C4-2B (cell line): ENCODE measurements at regions not wholly inside any gene's neighbourhood (a gene's known extent, or its start where the extent isn't known, plus 50 kb on each side); places are given as distances from the start of the nearest gene placed in this dataset.

ENCODE experiments used
- H3K27ac ChIP-seq: fragments of 450-650 bp; 2 replicates; pipeline ENCODE4 v1.5.1; 2017
- ZFX ChIP-seq: fragments of 450-650 bp; IDR thresholded peaks from 2 replicates; pipeline ENCODE4 v1.6.1; 2017
- TF ChIP-seq, protein P1 (sequence below): fragments of 450-650 bp; conservative IDR thresholded peaks from 2 replicates; pipeline ENCODE4 v1.5.1; 2017; ENCODE audit warnings: mild to moderate bottlenecking

DNA sequence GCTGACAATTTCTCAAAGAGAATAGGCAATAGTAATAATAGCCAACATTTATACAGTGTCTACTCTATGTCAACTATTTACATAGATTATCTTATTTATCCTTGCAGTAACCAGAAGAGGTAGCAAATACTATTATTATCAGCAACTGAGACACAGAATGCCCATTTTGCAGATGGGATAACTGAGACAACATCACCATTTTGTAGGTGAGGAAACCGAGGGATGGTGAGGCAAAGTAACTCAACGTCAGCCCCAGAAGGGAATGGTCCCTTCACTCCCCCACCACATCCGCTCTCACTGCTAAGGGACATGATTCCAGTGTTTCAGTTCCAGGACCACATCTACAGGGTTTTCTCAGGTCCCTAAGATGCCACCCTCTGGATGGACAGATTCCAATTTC lies 261.2 kb upstream of the NEBL start:
- H3K27ac ChIP-seq = no peak overlapping the region
- TF ChIP-seq, protein P1, sequence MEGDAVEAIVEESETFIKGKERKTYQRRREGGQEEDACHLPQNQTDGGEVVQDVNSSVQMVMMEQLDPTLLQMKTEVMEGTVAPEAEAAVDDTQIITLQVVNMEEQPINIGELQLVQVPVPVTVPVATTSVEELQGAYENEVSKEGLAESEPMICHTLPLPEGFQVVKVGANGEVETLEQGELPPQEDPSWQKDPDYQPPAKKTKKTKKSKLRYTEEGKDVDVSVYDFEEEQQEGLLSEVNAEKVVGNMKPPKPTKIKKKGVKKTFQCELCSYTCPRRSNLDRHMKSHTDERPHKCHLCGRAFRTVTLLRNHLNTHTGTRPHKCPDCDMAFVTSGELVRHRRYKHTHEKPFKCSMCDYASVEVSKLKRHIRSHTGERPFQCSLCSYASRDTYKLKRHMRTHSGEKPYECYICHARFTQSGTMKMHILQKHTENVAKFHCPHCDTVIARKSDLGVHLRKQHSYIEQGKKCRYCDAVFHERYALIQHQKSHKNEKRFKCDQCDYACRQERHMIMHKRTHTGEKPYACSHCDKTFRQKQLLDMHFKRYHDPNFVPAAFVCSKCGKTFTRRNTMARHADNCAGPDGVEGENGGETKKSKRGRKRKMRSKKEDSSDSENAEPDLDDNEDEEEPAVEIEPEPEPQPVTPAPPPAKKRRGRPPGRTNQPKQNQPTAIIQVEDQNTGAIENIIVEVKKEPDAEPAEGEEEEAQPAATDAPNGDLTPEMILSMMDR = no peak
- TF ChIP-seq ZFX = no peak

DNA sequence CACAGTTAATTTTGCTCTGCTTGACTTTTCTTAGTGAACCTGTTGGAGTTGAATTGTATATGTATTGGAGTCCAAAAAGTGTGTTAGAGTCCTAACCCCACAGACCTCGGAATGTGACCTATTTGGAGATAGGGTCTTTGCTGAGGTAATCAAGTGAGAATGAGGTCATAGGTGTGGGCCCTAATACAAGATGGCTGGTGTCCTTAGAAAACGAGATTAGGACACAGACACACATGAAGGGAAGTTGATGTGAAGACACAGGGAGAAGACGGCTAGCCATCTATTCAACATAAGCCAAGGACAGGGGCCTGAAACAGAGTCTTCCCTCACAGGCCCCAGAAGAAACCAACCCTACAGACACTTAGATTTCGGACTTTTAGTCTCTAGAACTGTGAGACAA lies 260.6 kb upstream of the NEBL start:
- TF ChIP-seq ZFX = no peak
- TF ChIP-seq, protein P1 = no peak
- H3K27ac ChIP-seq = no peak overlapping the region

DNA sequence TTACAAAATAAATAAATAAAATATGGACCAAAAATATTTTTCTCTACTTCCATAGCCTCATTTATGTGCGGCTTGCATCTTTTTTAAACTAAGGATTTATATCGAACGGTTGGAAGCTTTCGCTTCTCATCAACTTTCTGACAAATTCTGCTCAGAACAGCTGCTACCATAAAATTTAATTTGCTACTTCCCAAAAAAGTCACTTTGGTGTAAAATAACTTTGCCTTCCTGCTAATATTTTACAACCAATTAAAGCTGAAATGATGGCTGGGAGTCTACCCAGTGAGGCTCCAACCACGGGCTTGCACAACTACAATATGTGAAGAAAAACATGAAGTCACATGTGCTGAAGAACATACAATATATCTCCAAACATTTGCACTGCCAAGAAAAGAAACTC lies 253.1 kb upstream of the NEBL start:
- TF ChIP-seq, protein P1 = no peak
- no peak for TF ChIP-seq ZFX
- no peak overlapping the region for H3K27ac ChIP-seq

DNA sequence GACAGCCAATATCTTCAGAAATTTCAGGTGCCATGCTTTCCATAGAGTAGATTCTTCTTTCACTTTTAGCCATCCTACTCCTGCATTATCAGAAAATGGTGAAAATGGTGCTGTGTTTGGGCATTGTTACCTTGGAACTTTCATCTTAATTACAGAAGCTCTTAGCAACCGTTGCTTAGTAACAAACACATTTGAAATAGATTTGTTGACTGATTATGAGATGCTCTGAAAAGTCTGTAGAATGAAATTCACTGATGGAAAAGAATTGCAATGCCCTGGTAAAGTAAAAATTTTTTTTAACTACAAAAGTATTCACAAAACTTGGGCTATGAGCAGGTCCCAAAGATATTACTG lies 249.3 kb upstream of the NEBL start:
- TF ChIP-seq, protein P1 = no peak
- TF ChIP-seq ZFX = no peak
- no peak overlapping the region for H3K27ac ChIP-seq

DNA sequence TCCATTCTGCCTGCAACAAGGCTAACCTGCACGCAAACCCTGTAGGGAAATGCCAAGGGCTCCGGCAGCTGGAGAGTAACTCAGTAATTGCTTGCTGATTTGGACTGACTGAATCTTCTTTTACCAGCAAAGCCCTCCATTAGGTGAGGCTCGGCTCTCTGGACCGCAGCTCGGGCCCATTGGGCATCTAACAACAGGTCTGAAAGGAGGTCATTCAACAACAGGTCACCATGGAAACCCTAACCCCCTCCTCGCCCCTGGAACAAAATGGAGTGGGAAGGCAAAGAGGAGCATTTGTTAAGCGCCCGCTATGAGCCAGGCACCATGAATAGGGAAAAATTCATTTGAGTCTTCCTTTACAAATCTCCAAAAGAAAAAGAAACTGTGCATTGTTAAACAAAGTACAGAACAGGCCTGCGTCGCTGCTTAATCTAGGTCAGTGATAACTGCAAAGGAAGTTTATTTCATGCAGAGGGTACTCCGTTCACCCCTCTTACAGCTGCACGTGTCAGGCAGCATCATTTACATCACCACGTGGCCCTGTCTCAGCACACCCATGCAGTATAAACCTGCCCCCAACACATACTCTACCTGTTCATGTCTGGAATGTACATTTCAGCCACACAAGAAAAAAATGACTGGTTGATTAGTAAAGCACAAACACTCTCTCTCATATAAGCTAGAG lies 248.8 kb upstream of the NEBL start:
- TF ChIP-seq, protein P1 = no peak
- no peak for TF ChIP-seq ZFX
- no peak overlapping the region for H3K27ac ChIP-seq

DNA sequence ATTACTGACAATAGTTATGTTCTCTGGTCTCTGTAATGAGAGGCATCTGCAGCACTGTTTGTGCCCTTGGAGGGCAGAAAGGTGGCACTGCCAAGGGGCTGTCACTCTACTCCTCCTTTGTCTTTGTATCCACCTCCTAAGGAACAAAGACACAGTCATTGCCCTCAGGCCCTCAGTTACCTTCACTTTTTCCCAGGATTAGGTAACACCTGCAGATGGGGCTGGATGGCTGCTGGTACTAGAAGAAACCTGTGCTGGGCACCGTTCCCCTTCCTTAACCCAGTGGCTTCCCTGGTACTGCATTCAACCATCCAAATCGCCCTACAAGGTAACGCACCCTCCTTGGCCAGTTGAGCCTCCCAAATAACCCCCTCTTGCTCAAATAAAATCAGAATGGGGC lies 246.9 kb upstream of the NEBL start:
- no peak overlapping the region for H3K27ac ChIP-seq

DNA sequence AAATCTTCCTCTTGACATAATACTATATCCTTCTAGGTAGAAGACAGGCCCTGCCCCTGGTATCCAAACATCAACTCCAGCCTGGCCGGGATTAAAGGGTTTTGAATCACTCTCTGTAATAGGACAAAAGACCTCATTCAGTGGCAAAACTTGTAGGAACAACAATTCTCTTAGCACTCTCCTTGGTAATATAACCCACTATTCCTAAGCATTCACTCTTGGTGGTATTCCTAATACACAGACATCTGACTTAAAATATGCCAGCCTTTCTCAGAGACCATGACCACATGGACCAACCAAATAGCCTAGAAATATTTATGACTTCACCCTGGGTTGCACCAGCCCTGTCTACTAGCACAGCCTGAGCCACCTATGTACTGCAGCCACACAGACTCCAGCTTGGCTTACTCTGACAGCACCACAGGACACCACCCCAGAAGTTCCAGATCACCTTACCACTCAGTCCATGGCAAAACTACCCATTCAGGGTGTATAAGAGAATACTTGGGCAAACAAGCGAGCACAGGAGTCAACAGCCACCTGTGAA lies 244.9 kb upstream of the NEBL start:
- TF ChIP-seq, protein P1 = no peak
- TF ChIP-seq ZFX = no peak
- no peak overlapping the region for H3K27ac ChIP-seq

More for the DNA sequence above, 246.9 kb upstream of the NEBL start:
- TF ChIP-seq ZFX = no peak
- TF ChIP-seq, protein P1 = no peak
